GM12878 (cell line): ENCODE measurements at regions not wholly inside any gene's neighbourhood (a gene's known extent, or its start where the extent isn't known, plus 50 kb on each side); places are given as distances from the start of the nearest gene placed in this dataset.

ENCODE experiments used
- ATAC-seq: fragments of 200-7000 bp; cut with Tn5 transposase; 3 replicates; pipeline ENCODE4 v1.9.1; 2020; ENCODE audit warnings: mild to moderate bottlenecking, moderate library complexity
- BruUV-seq: library from RNA; stranded (reverse); fragments of 400-500 nt; replicated peaks from 2 replicates; lab custom pipeline; 2021; lab: Mats Ljungman, UMichigan
- CTCF ChIA-PET: fragments of 300-600 bp; sonication (Branson Sonifier 250); formaldehyde crosslinking; extraction: SDS; loops from one replicate; lab custom pipeline; 2021; ENCODE audit warnings: inconsistent platforms; lab: Yijun Ruan, JAX
- POLR2A ChIA-PET: fragments of 350-600 bp; formaldehyde crosslinking; extraction: SDS; loops from one replicate; lab custom pipeline; 2021; ENCODE audit warnings: inconsistent platforms; lab: Charles Lee
- RAD21 ChIA-PET: fragments of 300-600 bp; sonication (Branson Sonifier 250); formaldehyde crosslinking; loops from one replicate; lab custom pipeline; 2023; ENCODE audit warnings: antibody characterized with exemption; ENCODE audit not compliant: unreplicated experiment; lab: Charles Lee
- SMC1A ChIA-PET: fragments of 300-600 bp; sonication (Branson Sonifier 250); formaldehyde crosslinking; loops from one replicate; lab custom pipeline; 2023; ENCODE audit not compliant: unreplicated experiment, uncharacterized antibody; lab: Charles Lee
- DNase-seq: peaks from one replicate; pipeline ENCODE4 v3.0.0-alpha.2; 2011; ENCODE audit warnings: low read depth, low spot score
- FAIRE-seq: peaks from 3 replicates; lab custom pipeline; 2011; peaks lifted over from hg19 to GRCh38; lab: Jason Lieb, UNC
- H2AFZ ChIP-seq: 2 replicates; pipeline ENCODE4 v1.6.0; 2011; ENCODE audit warnings: low read depth, low read length, control low read depth; ENCODE audit not compliant: control insufficient read depth
- H3K27ac ChIP-seq: 2 replicates; pipeline ENCODE4 v1.5.1; 2011; ENCODE audit warnings: control low read depth; ENCODE audit not compliant: control insufficient read depth, insufficient read depth
- H3K27me3 ChIP-seq, 2 experiments: replicated peaks in 1 of 2; 2 replicates each; pipeline versions ENCODE4 v1.6.0 to v1.6.1; 2011; ENCODE audit warnings: low read length in 1 of 2; ENCODE audit not compliant: control insufficient read depth in 2 of 2, insufficient read depth in 2 of 2
- H3K36me3 ChIP-seq, 2 experiments: 2 replicates each; pipeline ENCODE4 v1.5.1; 2011; ENCODE audit warnings: low read length in 1 of 2; ENCODE audit not compliant: control insufficient read depth in 2 of 2, insufficient read depth in 2 of 2
- H3K4me1 ChIP-seq: 2 replicates; pipeline ENCODE4 v1.6.1; 2011; ENCODE audit warnings: mild to moderate bottlenecking, low read length, moderate library complexity, mixed read lengths; ENCODE audit not compliant: control insufficient read depth, insufficient read depth
- H3K4me2 ChIP-seq: 2 replicates; pipeline ENCODE4 v1.6.0; 2011; ENCODE audit warnings: control low read depth; ENCODE audit not compliant: control insufficient read depth, insufficient read depth
- H3K4me3 ChIP-seq: fragments of 200-600 bp; sonication (generic); 2 replicates; pipeline ENCODE4 v1.5.1; 2016
- H3K79me2 ChIP-seq: 2 replicates; pipeline ENCODE4 v1.6.0; 2011; ENCODE audit warnings: low read length; ENCODE audit not compliant: control insufficient read depth, insufficient read depth
- H3K9ac ChIP-seq: 2 replicates; pipeline ENCODE4 v1.8.0; 2011; ENCODE audit warnings: low read length, control low read depth, mixed read lengths; ENCODE audit not compliant: control insufficient read depth, insufficient read depth
- H3K9me3 ChIP-seq: replicated peaks from 3 replicates; pipeline ENCODE4 v1.5.1; 2011; ENCODE audit warnings: mild to moderate bottlenecking, low read length; ENCODE audit not compliant: control insufficient read depth, insufficient read depth
- H4K20me1 ChIP-seq: 2 replicates; pipeline ENCODE4 v1.6.0; 2011; ENCODE audit not compliant: control insufficient read depth, insufficient read depth
- ATF7 ChIP-seq: fragments of 450-650 bp; IDR thresholded peaks from 2 replicates; pipeline ENCODE4 v1.6.1; 2016; ENCODE audit warnings: low read depth, mild to moderate bottlenecking
- HCFC1 ChIP-seq: fragments of 150-350 bp; IDR thresholded peaks from 2 replicates; pipeline ENCODE4 v1.6.1; 2014; ENCODE audit warnings: low read length
- IKZF1 ChIP-seq: fragments of 450-650 bp; conservative IDR thresholded peaks from 2 replicates; pipeline ENCODE4 v1.6.1; 2017; ENCODE audit warnings: antibody characterized with exemption, mild to moderate bottlenecking
- KDM1A ChIP-seq: fragments of 200-600 bp; sonication (generic); IDR thresholded peaks from 2 replicates; pipeline ENCODE4 v1.6.1; 2016; ENCODE audit warnings: borderline replicate concordance
- MEF2A ChIP-seq: IDR thresholded peaks from 2 replicates; pipeline ENCODE4 v1.6.1; 2011; ENCODE audit warnings: low read depth, mild to moderate bottlenecking, low read length, moderate library complexity; ENCODE audit not compliant: insufficient read depth
- MXI1 ChIP-seq: fragments of 150-350 bp; IDR thresholded peaks from 2 replicates; pipeline ENCODE4 v1.6.1; 2011; ENCODE audit warnings: low read depth, mild to moderate bottlenecking, inconsistent platforms, low read length, improper control_type of control experiment
- RELA ChIP-seq: fragments of 450-650 bp; IDR thresholded peaks from 2 replicates; pipeline ENCODE4 v1.8.0; 2014; ENCODE audit warnings: borderline replicate concordance; ENCODE audit not compliant: partially characterized antibody
- SIN3A ChIP-seq: IDR thresholded peaks from 2 replicates; pipeline ENCODE4 v1.6.1; 2012; ENCODE audit warnings: low read depth, low read length, improper control_type of control experiment
- SIX5 ChIP-seq: IDR thresholded peaks from 2 replicates; pipeline ENCODE4 v1.6.1; 2011; ENCODE audit warnings: mild to moderate bottlenecking, low read depth, low read length, moderate library complexity; ENCODE audit not compliant: severe bottlenecking
- WRNIP1 ChIP-seq: IDR thresholded peaks from 2 replicates; pipeline ENCODE4 v1.6.1; 2011; ENCODE audit warnings: low read depth, low read length, improper control_type of control experiment, borderline replicate concordance
- WGBS: methylation state at CpG from one replicate; pipeline ENCODE4 v1.1.6; 2016; ENCODE audit warnings: low lambda C conversion rate; ENCODE audit not compliant: insufficient replicate concordance, insufficient coverage; ENCODE audit errors: missing lambda C conversion rate; 5-methylcytosine and 5-hydroxymethylcytosine counted together
- in situ Hi-C: fragments of 300-500 bp; cut with MboI; formaldehyde crosslinking; loops from 9 replicates; pipeline ENCODE4 v1.14.3; 2018; ENCODE audit warnings: mixed read lengths
- intact Hi-C: fragments of 100-400 bp; cut with micrococcal nuclease; formaldehyde crosslinking; loops from one replicate; pipeline ENCODE4 v1.14.2; 2022; ENCODE audit not compliant: unreplicated experiment
- TF ChIP-seq, protein P1 (sequence below): IDR thresholded peaks from 2 replicates; pipeline ENCODE4 v1.6.1; 2012; ENCODE audit warnings: low read length, inconsistent platforms
- TF ChIP-seq, protein P2 (sequence below): fragments of 450-650 bp; IDR thresholded peaks from 2 replicates; pipeline ENCODE4 v1.6.1; 2017; ENCODE audit warnings: mild to moderate bottlenecking, moderate library complexity
- TF ChIP-seq, protein P3 (sequence below): IDR thresholded peaks from 2 replicates; pipeline ENCODE4 v1.6.1; 2012; ENCODE audit warnings: improper control_type of control experiment, low read depth, low read length; ENCODE audit not compliant: insufficient replicate concordance
- TF ChIP-seq, protein P4 (sequence below): IDR thresholded peaks from 2 replicates; pipeline ENCODE4 v1.6.1; 2012; ENCODE audit warnings: low read depth, low read length, improper control_type of control experiment

DNA sequence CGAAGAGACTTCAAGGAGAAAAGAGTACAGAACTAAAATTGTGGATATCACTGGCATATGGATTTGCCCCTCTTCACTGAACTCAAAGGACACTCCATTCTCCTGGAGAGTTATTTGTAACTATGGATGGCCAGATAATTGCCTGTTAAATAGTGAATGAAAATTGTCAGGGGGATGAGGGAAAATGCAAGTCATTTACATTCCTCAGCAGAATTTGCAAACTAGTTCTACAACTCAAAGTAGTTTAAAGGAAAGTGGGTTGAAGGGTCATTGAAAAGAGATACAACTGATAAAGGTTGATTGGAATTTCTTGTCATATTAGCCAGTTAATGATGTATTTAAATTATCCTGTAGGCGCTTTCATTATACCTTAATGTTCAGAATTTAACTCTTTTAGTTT, 266.5 kb upstream of the SPOPL start:
- no peak overlapping the region for H3K27ac ChIP-seq
- ChIA-PET RAD21 (no interaction called here), CTCF (no interaction called here), POLR2A (no interaction called here), SMC1A (interaction anchor here (1.5 kb wide), 1 partner anchor 11 kb away, joined by 4 read pairs; no protein-coding TSS in a partner anchor)
- no peaks in the 10 kb centered on the region for H3K36me3 ChIP-seq
- no peaks in the 10 kb centered on the region for H3K9me3 ChIP-seq
- BruUV-seq = no TSS peak
- no peak overlapping the region for H2AFZ ChIP-seq
- intact Hi-C loops (no loop called here), in situ Hi-C loops (no loop called here)
- TF ChIP-seq, protein P1, sequence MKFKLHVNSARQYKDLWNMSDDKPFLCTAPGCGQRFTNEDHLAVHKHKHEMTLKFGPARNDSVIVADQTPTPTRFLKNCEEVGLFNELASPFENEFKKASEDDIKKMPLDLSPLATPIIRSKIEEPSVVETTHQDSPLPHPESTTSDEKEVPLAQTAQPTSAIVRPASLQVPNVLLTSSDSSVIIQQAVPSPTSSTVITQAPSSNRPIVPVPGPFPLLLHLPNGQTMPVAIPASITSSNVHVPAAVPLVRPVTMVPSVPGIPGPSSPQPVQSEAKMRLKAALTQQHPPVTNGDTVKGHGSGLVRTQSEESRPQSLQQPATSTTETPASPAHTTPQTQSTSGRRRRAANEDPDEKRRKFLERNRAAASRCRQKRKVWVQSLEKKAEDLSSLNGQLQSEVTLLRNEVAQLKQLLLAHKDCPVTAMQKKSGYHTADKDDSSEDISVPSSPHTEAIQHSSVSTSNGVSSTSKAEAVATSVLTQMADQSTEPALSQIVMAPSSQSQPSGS = no peak
- TF ChIP-seq, protein P2, sequence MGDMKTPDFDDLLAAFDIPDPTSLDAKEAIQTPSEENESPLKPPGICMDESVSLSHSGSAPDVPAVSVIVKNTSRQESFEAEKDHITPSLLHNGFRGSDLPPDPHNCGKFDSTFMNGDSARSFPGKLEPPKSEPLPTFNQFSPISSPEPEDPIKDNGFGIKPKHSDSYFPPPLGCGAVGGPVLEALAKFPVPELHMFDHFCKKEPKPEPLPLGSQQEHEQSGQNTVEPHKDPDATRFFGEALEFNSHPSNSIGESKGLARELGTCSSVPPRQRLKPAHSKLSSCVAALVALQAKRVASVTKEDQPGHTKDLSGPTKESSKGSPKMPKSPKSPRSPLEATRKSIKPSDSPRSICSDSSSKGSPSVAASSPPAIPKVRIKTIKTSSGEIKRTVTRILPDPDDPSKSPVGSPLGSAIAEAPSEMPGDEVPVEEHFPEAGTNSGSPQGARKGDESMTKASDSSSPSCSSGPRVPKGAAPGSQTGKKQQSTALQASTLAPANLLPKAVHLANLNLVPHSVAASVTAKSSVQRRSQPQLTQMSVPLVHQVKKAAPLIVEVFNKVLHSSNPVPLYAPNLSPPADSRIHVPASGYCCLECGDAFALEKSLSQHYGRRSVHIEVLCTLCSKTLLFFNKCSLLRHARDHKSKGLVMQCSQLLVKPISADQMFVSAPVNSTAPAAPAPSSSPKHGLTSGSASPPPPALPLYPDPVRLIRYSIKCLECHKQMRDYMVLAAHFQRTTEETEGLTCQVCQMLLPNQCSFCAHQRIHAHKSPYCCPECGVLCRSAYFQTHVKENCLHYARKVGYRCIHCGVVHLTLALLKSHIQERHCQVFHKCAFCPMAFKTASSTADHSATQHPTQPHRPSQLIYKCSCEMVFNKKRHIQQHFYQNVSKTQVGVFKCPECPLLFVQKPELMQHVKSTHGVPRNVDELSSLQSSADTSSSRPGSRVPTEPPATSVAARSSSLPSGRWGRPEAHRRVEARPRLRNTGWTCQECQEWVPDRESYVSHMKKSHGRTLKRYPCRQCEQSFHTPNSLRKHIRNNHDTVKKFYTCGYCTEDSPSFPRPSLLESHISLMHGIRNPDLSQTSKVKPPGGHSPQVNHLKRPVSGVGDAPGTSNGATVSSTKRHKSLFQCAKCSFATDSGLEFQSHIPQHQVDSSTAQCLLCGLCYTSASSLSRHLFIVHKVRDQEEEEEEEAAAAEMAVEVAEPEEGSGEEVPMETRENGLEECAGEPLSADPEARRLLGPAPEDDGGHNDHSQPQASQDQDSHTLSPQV = no peak
- no peak for TF ChIP-seq SIX5
- no peak for TF ChIP-seq SIN3A
- TF ChIP-seq MEF2A = no peak
- TF ChIP-seq WRNIP1 = no peak
- no peak for TF ChIP-seq MXI1
- TF ChIP-seq ATF7 = no peak
- TF ChIP-seq, protein P3, sequence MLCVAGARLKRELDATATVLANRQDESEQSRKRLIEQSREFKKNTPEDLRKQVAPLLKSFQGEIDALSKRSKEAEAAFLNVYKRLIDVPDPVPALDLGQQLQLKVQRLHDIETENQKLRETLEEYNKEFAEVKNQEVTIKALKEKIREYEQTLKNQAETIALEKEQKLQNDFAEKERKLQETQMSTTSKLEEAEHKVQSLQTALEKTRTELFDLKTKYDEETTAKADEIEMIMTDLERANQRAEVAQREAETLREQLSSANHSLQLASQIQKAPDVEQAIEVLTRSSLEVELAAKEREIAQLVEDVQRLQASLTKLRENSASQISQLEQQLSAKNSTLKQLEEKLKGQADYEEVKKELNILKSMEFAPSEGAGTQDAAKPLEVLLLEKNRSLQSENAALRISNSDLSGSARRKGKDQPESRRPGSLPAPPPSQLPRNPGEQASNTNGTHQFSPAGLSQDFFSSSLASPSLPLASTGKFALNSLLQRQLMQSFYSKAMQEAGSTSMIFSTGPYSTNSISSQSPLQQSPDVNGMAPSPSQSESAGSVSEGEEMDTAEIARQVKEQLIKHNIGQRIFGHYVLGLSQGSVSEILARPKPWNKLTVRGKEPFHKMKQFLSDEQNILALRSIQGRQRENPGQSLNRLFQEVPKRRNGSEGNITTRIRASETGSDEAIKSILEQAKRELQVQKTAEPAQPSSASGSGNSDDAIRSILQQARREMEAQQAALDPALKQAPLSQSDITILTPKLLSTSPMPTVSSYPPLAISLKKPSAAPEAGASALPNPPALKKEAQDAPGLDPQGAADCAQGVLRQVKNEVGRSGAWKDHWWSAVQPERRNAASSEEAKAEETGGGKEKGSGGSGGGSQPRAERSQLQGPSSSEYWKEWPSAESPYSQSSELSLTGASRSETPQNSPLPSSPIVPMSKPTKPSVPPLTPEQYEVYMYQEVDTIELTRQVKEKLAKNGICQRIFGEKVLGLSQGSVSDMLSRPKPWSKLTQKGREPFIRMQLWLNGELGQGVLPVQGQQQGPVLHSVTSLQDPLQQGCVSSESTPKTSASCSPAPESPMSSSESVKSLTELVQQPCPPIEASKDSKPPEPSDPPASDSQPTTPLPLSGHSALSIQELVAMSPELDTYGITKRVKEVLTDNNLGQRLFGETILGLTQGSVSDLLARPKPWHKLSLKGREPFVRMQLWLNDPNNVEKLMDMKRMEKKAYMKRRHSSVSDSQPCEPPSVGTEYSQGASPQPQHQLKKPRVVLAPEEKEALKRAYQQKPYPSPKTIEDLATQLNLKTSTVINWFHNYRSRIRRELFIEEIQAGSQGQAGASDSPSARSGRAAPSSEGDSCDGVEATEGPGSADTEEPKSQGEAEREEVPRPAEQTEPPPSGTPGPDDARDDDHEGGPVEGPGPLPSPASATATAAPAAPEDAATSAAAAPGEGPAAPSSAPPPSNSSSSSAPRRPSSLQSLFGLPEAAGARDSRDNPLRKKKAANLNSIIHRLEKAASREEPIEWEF = no peak
- TF ChIP-seq RELA = no peak
- no peak for TF ChIP-seq KDM1A
- TF ChIP-seq, protein P4, sequence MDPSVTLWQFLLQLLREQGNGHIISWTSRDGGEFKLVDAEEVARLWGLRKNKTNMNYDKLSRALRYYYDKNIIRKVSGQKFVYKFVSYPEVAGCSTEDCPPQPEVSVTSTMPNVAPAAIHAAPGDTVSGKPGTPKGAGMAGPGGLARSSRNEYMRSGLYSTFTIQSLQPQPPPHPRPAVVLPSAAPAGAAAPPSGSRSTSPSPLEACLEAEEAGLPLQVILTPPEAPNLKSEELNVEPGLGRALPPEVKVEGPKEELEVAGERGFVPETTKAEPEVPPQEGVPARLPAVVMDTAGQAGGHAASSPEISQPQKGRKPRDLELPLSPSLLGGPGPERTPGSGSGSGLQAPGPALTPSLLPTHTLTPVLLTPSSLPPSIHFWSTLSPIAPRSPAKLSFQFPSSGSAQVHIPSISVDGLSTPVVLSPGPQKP = no peak
- TF ChIP-seq HCFC1 = no peak
- no peak for TF ChIP-seq IKZF1
- FAIRE-seq (no peak), DNase-seq (no peak), ATAC-seq (no peak)
- H4K20me1 ChIP-seq = no peaks in the 10 kb centered on the region
- H3K4me3 ChIP-seq = no peak overlapping the region
- H3K4me2 ChIP-seq = no peak overlapping the region
- no peak overlapping the region for H3K9ac ChIP-seq
- no peaks in the 10 kb centered on the region for H3K79me2 ChIP-seq
- H3K4me1 ChIP-seq = no peaks in the 10 kb centered on the region
- H3K27me3 ChIP-seq = no peaks in the 10 kb centered on the region
- WGBS = 74% methylated on average over 2 of the region's 2 CpGs
